ENCODE measurements at regions not wholly inside any gene's neighbourhood (a gene's known extent, or its start where the extent isn't known, plus 50 kb on each side); places are given as distances from the start of the nearest gene placed in this dataset.

DNA sequence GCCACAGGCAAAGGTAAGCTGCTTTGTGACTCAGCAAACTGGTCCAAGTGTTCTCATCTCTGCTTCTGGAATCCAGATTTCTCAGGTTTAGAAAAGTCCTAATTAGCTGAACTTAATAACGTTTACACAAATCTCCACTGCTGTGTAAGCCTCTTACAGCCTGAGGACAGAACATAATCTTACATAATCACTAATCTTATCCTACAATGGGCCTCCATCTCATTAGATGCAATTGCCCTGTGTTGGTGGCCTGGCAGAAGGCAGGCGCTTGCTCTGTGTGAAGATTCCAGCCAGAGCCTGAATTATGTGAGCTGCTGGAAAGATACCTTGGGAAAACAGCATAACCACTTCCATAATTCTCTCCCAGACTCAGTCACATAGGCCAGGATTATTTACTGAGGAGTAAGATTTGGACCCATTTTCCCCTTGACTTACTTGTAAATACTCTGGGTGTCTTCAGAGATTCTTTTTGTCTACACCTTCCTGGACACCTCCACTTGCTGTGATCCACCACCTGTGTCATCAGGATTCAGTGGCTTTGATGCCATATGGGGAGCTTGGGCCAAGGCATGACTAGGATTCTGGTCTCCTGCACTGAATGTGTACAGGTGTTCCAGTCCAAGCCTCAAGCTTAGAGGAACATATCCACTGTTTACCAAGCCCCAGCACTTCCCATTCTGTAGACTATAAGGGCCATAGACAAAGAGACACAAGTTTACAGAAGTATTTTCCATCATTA is 104.4 kb downstream of the C6orf118 start:
- no peak overlapping the region for H3K27ac ChIP-seq
- TF ChIP-seq Cebpa-rat (IDR thresholded peaks at IDR 0.05) = no peak
- no peaks in the 10 kb centered on the region for H3K36me3 ChIP-seq
- no peaks in the 10 kb centered on the region for H3K4me1 ChIP-seq
- no peaks in the 10 kb centered on the region for H3K9me3 ChIP-seq (replicated peaks in 1 of 11)
- H3K4me3 ChIP-seq = no peak overlapping the region
- no peak overlapping the region for H3K4me2 ChIP-seq
- no peak overlapping the region for H3K9ac ChIP-seq
- H4K20me1 ChIP-seq = no peaks in the 10 kb centered on the region
- H3K27me3 ChIP-seq = no peaks in the 10 kb centered on the region

DNA sequence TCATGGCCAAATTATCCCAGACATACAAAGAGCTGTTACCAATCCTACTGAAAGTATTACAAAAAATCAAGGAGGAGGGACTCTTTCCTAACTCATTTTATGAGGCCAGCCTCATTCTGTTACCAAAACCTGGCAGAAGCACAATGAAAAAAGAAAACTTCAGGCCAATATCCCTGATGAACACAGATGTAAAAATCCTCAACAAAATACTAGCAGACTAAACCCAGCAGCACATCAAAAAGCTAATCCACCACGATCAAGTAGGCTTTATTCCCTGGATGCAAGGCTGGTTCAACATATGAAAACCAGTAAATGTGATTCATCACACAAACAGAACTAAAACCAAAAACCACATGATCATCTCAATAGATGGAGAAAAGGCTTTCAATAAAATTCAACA is 109.2 kb downstream of the C6orf118 start:
- Histone ChIP-seq H3K27ac (no peak overlapping the region), H3K9me3 (replicated peaks in 1 of 11) (peaks cover 14 to 19% (median 16%) of the 10 kb centered on the region in 11 experiments; a peak in 20 of 22 replicates), H3K4me3 (no peak overlapping the region), H3K36me3 (no peaks in the 10 kb centered on the region), H3K9ac (no peak overlapping the region), H3K4me2 (no peak overlapping the region), H3K4me1 (no peaks in the 10 kb centered on the region), H4K20me1 (no peaks in the 10 kb centered on the region), H3K27me3 (no peaks in the 10 kb centered on the region)
- TF ChIP-seq Cebpa-rat (IDR thresholded peaks at IDR 0.05) = no peak

DNA sequence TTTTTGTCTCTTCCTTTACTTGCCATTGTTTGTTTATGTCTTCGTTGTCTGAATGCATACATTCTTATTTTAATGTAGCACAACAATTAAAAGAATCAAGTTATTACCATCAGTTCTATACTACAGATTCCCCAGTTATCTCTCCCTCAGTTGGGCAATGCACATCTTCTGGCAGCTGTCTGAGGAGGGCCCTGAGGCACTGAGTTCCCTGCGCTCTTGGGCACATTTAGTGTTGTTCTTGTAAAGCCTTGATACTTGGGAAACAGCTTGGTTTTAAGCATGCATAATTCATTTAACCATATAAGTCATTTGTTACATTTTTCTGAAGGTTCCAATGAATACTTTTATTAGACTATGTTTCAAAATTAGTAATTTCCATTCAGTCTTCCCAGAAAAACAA is 117.9 kb downstream of the C6orf118 start:
- Histone ChIP-seq H3K36me3 (no peaks in the 10 kb centered on the region), H4K20me1 (no peaks in the 10 kb centered on the region), H3K4me2 (no peak overlapping the region), H3K9ac (no peak overlapping the region), H3K4me1 (no peaks in the 10 kb centered on the region), H3K27me3 (no peaks in the 10 kb centered on the region), H3K9me3 (replicated peaks in 1 of 11) (peaks cover 12 to 18% (median 15%) of the 10 kb centered on the region in 11 experiments; a peak in 20 of 22 replicates), H3K4me3 (no peak overlapping the region), H3K27ac (no peak overlapping the region)
- TF ChIP-seq Cebpa-rat (IDR thresholded peaks at IDR 0.05) = no peak

DNA sequence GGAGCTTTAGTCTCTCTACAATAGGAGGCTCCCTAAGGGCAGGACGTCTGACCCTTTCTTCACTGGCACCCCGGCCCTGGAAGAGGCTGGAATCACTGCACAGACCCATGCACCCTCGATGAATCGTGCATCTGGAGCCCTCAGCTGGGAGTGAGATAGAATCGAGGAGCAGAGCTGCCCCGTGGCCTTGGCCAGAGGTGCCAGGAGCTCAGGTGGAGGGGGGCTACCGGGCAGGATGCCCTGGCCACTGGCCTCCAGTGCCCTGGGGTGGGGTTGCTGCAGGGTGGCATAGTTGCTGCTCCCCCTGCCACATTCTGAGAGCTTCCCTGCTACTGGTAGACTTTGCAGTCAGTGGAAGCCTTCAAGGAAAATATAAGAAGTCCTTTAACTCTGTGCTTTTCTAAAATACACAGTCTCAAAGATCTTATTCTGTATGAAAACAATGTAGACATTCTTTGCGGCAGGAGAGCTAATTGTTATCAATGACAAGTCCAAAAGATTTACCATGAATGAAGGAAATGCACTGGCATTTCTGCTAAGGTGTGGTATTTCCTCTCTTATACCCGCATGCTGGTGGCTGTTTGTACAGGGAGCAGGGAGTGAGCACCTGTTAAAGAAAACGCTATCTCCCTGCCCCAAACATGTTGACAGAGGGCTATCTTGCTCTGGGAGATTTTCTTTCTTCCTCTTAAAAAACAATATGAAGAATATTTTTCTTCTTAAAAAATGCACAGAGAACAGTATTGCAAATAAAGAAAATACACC is 122.8 kb downstream of the C6orf118 start:
- H3K4me1 ChIP-seq = no peaks in the 10 kb centered on the region
- no peak overlapping the region for H3K27ac ChIP-seq
- no peak overlapping the region for H3K9ac ChIP-seq
- H3K4me2 ChIP-seq = no peak overlapping the region
- no peaks in the 10 kb centered on the region for H4K20me1 ChIP-seq
- TF ChIP-seq Cebpa-rat (IDR thresholded peaks at IDR 0.05) = no peak
- H3K27me3 ChIP-seq = no peaks in the 10 kb centered on the region
- no peak overlapping the region for H3K4me3 ChIP-seq
- no peaks in the 10 kb centered on the region for H3K36me3 ChIP-seq
- H3K9me3 ChIP-seq (replicated peaks in 1 of 11) = peaks cover 6 to 24% (median 16%) of the 10 kb centered on the region in 11 experiments

- Histone ChIP-seq H3K36me3 (no peaks in the 10 kb centered on the region), H3K27me3 (no peaks in the 10 kb centered on the region), H3K9me3 (replicated peaks in 1 of 11) (peaks cover 6 to 29% (median 19%) of the 10 kb centered on the region in 11 experiments), H3K27ac (no peak overlapping the region), H3K4me2 (no peak overlapping the region), H4K20me1 (no peaks in the 10 kb centered on the region), H3K4me1 (no peaks in the 10 kb centered on the region), H3K4me3 (no peak overlapping the region), H3K9ac (no peak overlapping the region)
- no peak for TF ChIP-seq Cebpa-rat (IDR thresholded peaks at IDR 0.05)
These were observed 123.4 kb downstream of the C6orf118 start for GRCh38 chr6:165186041-165186440.

DNA sequence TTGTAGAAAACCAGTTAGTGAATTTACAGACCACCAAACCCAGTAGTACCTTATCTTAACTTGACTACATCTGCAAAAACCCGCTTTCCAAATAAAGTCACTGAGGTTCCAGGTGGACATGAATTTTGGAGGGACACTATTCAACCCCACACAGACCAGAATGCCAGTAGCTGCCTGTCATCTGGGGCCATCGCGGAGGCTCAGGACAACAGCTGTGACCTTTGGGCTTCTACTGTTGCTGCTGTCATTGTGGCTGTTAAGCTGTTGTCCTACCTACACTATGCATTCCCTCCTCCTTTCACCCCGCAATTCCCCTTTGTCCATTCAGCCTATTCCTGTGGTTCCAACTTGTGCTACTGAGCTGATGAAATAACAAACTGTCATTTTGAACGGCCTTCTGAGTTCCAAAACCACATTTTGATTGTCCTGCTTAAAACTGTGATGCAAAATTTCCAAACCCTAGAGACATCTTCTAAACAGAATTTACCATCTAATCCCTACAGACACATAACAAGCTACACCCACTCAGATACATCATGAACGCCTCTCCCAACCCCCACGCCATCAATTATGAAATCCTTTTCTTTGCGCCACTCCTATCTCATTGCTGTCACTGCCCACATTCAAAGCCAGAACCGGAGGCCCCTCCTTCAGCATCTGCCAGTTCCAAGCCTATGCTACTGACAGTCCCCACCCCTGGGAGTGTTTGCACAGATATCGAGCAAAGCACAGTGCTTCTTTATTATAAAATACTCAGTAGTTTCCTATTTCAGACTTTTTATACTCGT is 125.0 kb downstream of the C6orf118 start:
- H3K4me1 ChIP-seq = no peaks in the 10 kb centered on the region
- H3K9ac ChIP-seq = no peak overlapping the region
- H3K27ac ChIP-seq = no peak overlapping the region
- H3K9me3 ChIP-seq (replicated peaks in 1 of 11) = peaks cover 6 to 29% (median 17%) of the 10 kb centered on the region in 11 experiments; a peak in 21 of 22 replicates
- no peak overlapping the region for H3K4me3 ChIP-seq
- H4K20me1 ChIP-seq = no peaks in the 10 kb centered on the region
- no peak overlapping the region for H3K4me2 ChIP-seq
- no peak for TF ChIP-seq Cebpa-rat (IDR thresholded peaks at IDR 0.05)
- no peaks in the 10 kb centered on the region for H3K27me3 ChIP-seq
- no peaks in the 10 kb centered on the region for H3K36me3 ChIP-seq

- H3K36me3 ChIP-seq = no peaks in the 10 kb centered on the region
- H3K4me1 ChIP-seq = no peaks in the 10 kb centered on the region
- TF ChIP-seq Cebpa-rat (IDR thresholded peaks at IDR 0.05) = no peak
These were observed 125.8 kb downstream of the C6orf118 start for GRCh38 chr6:165183496-165184140.

GRCh38 chr6:165183071-165183470 is 126.3 kb downstream of the C6orf118 start:
- Histone ChIP-seq H3K36me3 (no peaks in the 10 kb centered on the region), H3K27me3 (no peaks in the 10 kb centered on the region), H3K4me1 (no peaks in the 10 kb centered on the region), H3K27ac (no peak overlapping the region), H3K4me3 (no peak overlapping the region), H4K20me1 (no peaks in the 10 kb centered on the region), H3K9ac (no peak overlapping the region), H3K9me3 (replicated peaks in 1 of 11) (peaks cover 6 to 29% (median 17%) of the 10 kb centered on the region in 11 experiments; a peak in 21 of 22 replicates), H3K4me2 (no peak overlapping the region)
- no peak for TF ChIP-seq Cebpa-rat (IDR thresholded peaks at IDR 0.05)

More at GRCh38 chr6:165183496-165184140, 125.8 kb downstream of the C6orf118 start:
- H3K27ac ChIP-seq = no peak overlapping the region
- no peaks in the 10 kb centered on the region for H4K20me1 ChIP-seq
- no peaks in the 10 kb centered on the region for H3K27me3 ChIP-seq
- no peak overlapping the region for H3K9ac ChIP-seq
- no peak overlapping the region for H3K4me2 ChIP-seq
- H3K4me3 ChIP-seq = no peak overlapping the region
- H3K9me3 ChIP-seq (replicated peaks in 1 of 11) = peaks cover 6 to 29% (median 17%) of the 10 kb centered on the region in 11 experiments; a peak in 21 of 22 replicates

All from BLaER1 treated with 17β-estradiol and CSF1 and Interleukin-3, amounts not matched to agents 10 nM and 100 nM (cell line).